ENCODE measurements at regions not wholly inside any gene's neighbourhood (a gene's known extent, or its start where the extent isn't known, plus 50 kb on each side); places are given as distances from the start of the nearest gene placed in this dataset.
A peak's percentile ranks its signal among the peaks of the same experiment; 100 is the strongest.

- H3K27me3 ChIP-seq (replicated peaks; ENCODE audit: insufficient read depth), result no peaks in the 10 kb centered on the region
- no peaks in the 10 kb centered on the region for H3K4me1 ChIP-seq (ENCODE audit: control insufficient read depth in 1 of 2, low read depth in 2 of 2)
- H3K36me3 ChIP-seq, result no peaks in the 10 kb centered on the region
- H3K9me3 ChIP-seq, result no peaks in the 10 kb centered on the region
- TF ChIP-seq CTCF (IDR thresholded peaks at IDR 0.05), result no peak
- ATAC-seq (ENCODE audit: insufficient number of reproducible peaks, low FRiP score, low read depth), result no peak
- H3K4me3 ChIP-seq, result no peak overlapping the region
- no peak overlapping the region for H3K27ac ChIP-seq
- no peak for DNase-seq (ENCODE audit: low spot score)
These were observed 677.8 kb downstream of the TSN start for GRCh38 chr2:122433123-122433754.

- H3K27ac ChIP-seq, result no peak overlapping the region
- no peaks in the 10 kb centered on the region for H3K27me3 ChIP-seq (replicated peaks; ENCODE audit: insufficient read depth)
- no peaks in the 10 kb centered on the region for H3K36me3 ChIP-seq
- DNase-seq (ENCODE audit: low spot score) (no peak), ATAC-seq (ENCODE audit: insufficient number of reproducible peaks, low FRiP score, low read depth) (no peak)
- no peak overlapping the region for H3K4me3 ChIP-seq
- no peak for TF ChIP-seq CTCF (IDR thresholded peaks at IDR 0.05)
- H3K9me3 ChIP-seq, result no peaks in the 10 kb centered on the region
- no peaks in the 10 kb centered on the region for H3K4me1 ChIP-seq (ENCODE audit: control insufficient read depth in 1 of 2, low read depth in 2 of 2)
These were observed 689.6 kb downstream of the TSN start for GRCh38 chr2:122445003-122445402.

DNA sequence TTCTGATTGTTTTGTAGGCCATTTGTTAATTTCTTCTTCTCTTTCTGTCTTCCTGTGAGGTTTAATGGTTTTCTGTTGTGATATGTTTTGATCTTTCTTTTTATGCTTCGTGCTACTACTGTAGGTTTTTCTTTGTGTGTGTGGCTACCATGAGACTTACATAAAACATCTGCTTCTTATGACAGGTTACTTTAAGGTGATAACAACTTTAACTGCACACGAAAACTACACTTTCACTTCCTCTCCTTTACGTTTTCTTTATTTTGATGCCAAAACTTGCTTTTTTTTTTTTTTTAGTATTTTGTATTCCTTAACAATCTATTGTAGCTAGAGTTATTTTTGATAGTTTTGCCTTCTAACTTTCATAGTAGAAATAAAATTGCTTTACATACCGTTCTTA, 691.3 kb downstream of the TSN start:
- no peak for TF ChIP-seq CTCF (IDR thresholded peaks at IDR 0.05)
- DNase-seq (ENCODE audit: low spot score), result no peak
- no peak overlapping the region for H3K4me3 ChIP-seq

GRCh38 chr2:122447237-122447636, 691.8 kb downstream of the TSN start:
- Histone ChIP-seq H3K9me3 (no peaks in the 10 kb centered on the region), H3K36me3 (no peaks in the 10 kb centered on the region), H3K27ac (no peak overlapping the region), H3K4me1 (ENCODE audit: control insufficient read depth in 1 of 2, low read depth in 2 of 2) (no peaks in the 10 kb centered on the region), H3K27me3 (replicated peaks; ENCODE audit: insufficient read depth) (no peaks in the 10 kb centered on the region), H3K4me3 (no peak overlapping the region)
- DNase-seq (ENCODE audit: low spot score) (no peak), ATAC-seq (ENCODE audit: insufficient number of reproducible peaks, low FRiP score, low read depth) (no peak)
- TF ChIP-seq CTCF (IDR thresholded peaks at IDR 0.05), result no peak

More for the DNA sequence above, 691.3 kb downstream of the TSN start:
- Histone ChIP-seq H3K27ac (no peak overlapping the region), H3K4me1 (ENCODE audit: control insufficient read depth in 1 of 2, low read depth in 2 of 2) (no peaks in the 10 kb centered on the region), H3K36me3 (no peaks in the 10 kb centered on the region), H3K27me3 (replicated peaks; ENCODE audit: insufficient read depth) (no peaks in the 10 kb centered on the region), H3K9me3 (no peaks in the 10 kb centered on the region)
- no peak for ATAC-seq (ENCODE audit: insufficient number of reproducible peaks, low FRiP score, low read depth)

- Histone ChIP-seq H3K27ac (no peak overlapping the region), H3K4me1 (ENCODE audit: control insufficient read depth in 1 of 2, low read depth in 2 of 2) (no peaks in the 10 kb centered on the region), H3K9me3 (peaks cover 4% of the 10 kb centered on the region), H3K36me3 (no peaks in the 10 kb centered on the region), H3K27me3 (replicated peaks; ENCODE audit: insufficient read depth) (no peaks in the 10 kb centered on the region), H3K4me3 (no peak overlapping the region)
- ATAC-seq (ENCODE audit: insufficient number of reproducible peaks, low FRiP score, low read depth) (no peak), DNase-seq (ENCODE audit: low spot score) (no peak)
- TF ChIP-seq CTCF (IDR thresholded peaks at IDR 0.05), result peak; percentile 9
These were observed 695.6 kb downstream of the TSN start for GRCh38 chr2:122451040-122451439.
